GM12878 (cell line): ENCODE measurements at regions not wholly inside any gene's neighbourhood (a gene's known extent, or its start where the extent isn't known, plus 50 kb on each side); places are given as distances from the start of the nearest gene placed in this dataset.

Experiments
- ATAC-seq: fragments of 200-7000 bp; cut with Tn5 transposase; 3 replicates; pipeline ENCODE4 v1.9.1; 2020; ENCODE audit warnings: mild to moderate bottlenecking, moderate library complexity
- BruUV-seq: library from RNA; stranded (reverse); fragments of 400-500 nt; replicated peaks from 2 replicates; lab custom pipeline; 2021; lab: Mats Ljungman, UMichigan
- CTCF ChIA-PET: fragments of 300-600 bp; sonication (Branson Sonifier 250); formaldehyde crosslinking; extraction: SDS; loops from one replicate; lab custom pipeline; 2021; ENCODE audit warnings: inconsistent platforms; lab: Yijun Ruan, JAX
- POLR2A ChIA-PET: fragments of 350-600 bp; formaldehyde crosslinking; extraction: SDS; loops from one replicate; lab custom pipeline; 2021; ENCODE audit warnings: inconsistent platforms; lab: Charles Lee
- RAD21 ChIA-PET: fragments of 300-600 bp; sonication (Branson Sonifier 250); formaldehyde crosslinking; loops from one replicate; lab custom pipeline; 2023; ENCODE audit warnings: antibody characterized with exemption; ENCODE audit not compliant: unreplicated experiment; lab: Charles Lee
- SMC1A ChIA-PET: fragments of 300-600 bp; sonication (Branson Sonifier 250); formaldehyde crosslinking; loops from one replicate; lab custom pipeline; 2023; ENCODE audit not compliant: unreplicated experiment, uncharacterized antibody; lab: Charles Lee
- DNase-seq: peaks from one replicate; pipeline ENCODE4 v3.0.0-alpha.2; 2011; ENCODE audit warnings: low read depth, low spot score
- FAIRE-seq: peaks from 3 replicates; lab custom pipeline; 2011; peaks lifted over from hg19 to GRCh38; lab: Jason Lieb, UNC
- H2AFZ ChIP-seq: 2 replicates; pipeline ENCODE4 v1.6.0; 2011; ENCODE audit warnings: low read depth, low read length, control low read depth; ENCODE audit not compliant: control insufficient read depth
- H3K27ac ChIP-seq: 2 replicates; pipeline ENCODE4 v1.5.1; 2011; ENCODE audit warnings: control low read depth; ENCODE audit not compliant: control insufficient read depth, insufficient read depth
- H3K27me3 ChIP-seq, 2 experiments: replicated peaks in 1 of 2; 2 replicates each; pipeline versions ENCODE4 v1.6.0 to v1.6.1; 2011; ENCODE audit warnings: low read length in 1 of 2; ENCODE audit not compliant: control insufficient read depth in 2 of 2, insufficient read depth in 2 of 2
- H3K36me3 ChIP-seq, 2 experiments: 2 replicates each; pipeline ENCODE4 v1.5.1; 2011; ENCODE audit warnings: low read length in 1 of 2; ENCODE audit not compliant: control insufficient read depth in 2 of 2, insufficient read depth in 2 of 2
- H3K4me1 ChIP-seq: 2 replicates; pipeline ENCODE4 v1.6.1; 2011; ENCODE audit warnings: mild to moderate bottlenecking, low read length, moderate library complexity, mixed read lengths; ENCODE audit not compliant: control insufficient read depth, insufficient read depth
- H3K4me2 ChIP-seq: 2 replicates; pipeline ENCODE4 v1.6.0; 2011; ENCODE audit warnings: control low read depth; ENCODE audit not compliant: control insufficient read depth, insufficient read depth
- H3K4me3 ChIP-seq: fragments of 200-600 bp; sonication (generic); 2 replicates; pipeline ENCODE4 v1.5.1; 2016
- H3K79me2 ChIP-seq: 2 replicates; pipeline ENCODE4 v1.6.0; 2011; ENCODE audit warnings: low read length; ENCODE audit not compliant: control insufficient read depth, insufficient read depth
- H3K9ac ChIP-seq: 2 replicates; pipeline ENCODE4 v1.8.0; 2011; ENCODE audit warnings: low read length, control low read depth, mixed read lengths; ENCODE audit not compliant: control insufficient read depth, insufficient read depth
- H3K9me3 ChIP-seq: replicated peaks from 3 replicates; pipeline ENCODE4 v1.5.1; 2011; ENCODE audit warnings: mild to moderate bottlenecking, low read length; ENCODE audit not compliant: control insufficient read depth, insufficient read depth
- H4K20me1 ChIP-seq: 2 replicates; pipeline ENCODE4 v1.6.0; 2011; ENCODE audit not compliant: control insufficient read depth, insufficient read depth
- BMI1 ChIP-seq: fragments of 450-650 bp; IDR thresholded peaks from 2 replicates; pipeline ENCODE4 v1.6.1; 2016; ENCODE audit warnings: mild to moderate bottlenecking, moderate library complexity, borderline replicate concordance
- ETV6 ChIP-seq, 2 experiments: fragments of 450-650 bp in 1 of 2; IDR thresholded peaks in 1 of 2; conservative IDR thresholded peaks in 1 of 2; 2 replicates each; pipeline ENCODE4 v1.6.1; 2014; ENCODE audit warnings: antibody characterized with exemption in 1 of 2, borderline replicate concordance in 1 of 2, low read depth in 1 of 2, mild to moderate bottlenecking in 1 of 2, moderate library complexity in 1 of 2
- IRF4 ChIP-seq: IDR thresholded peaks from 2 replicates; pipeline ENCODE4 v1.6.1; 2011; ENCODE audit warnings: low read depth, low read length
- NR2C2 ChIP-seq: IDR thresholded peaks from 2 replicates; pipeline ENCODE4 v1.6.1; 2011; ENCODE audit warnings: borderline replicate concordance, low read depth; ENCODE audit not compliant: control insufficient read depth, insufficient read length
- PAX8 ChIP-seq: fragments of 450-650 bp; IDR thresholded peaks from 2 replicates; pipeline ENCODE4 v1.6.1; 2017; ENCODE audit warnings: mild to moderate bottlenecking, moderate library complexity
- SMAD5 ChIP-seq: IDR thresholded peaks from 2 replicates; pipeline ENCODE4 v1.6.1; 2016; ENCODE audit warnings: antibody characterized with exemption, low read depth
- ZNF217 ChIP-seq: fragments of 450-650 bp; IDR thresholded peaks from 2 replicates; pipeline ENCODE4 v1.6.1; 2017; ENCODE audit warnings: antibody characterized with exemption, mild to moderate bottlenecking
- ZNF622 ChIP-seq: fragments of 450-650 bp; IDR thresholded peaks from 2 replicates; pipeline ENCODE4 v1.6.1; 2017; ENCODE audit warnings: mild to moderate bottlenecking, inconsistent platforms
- WGBS: methylation state at CpG from one replicate; pipeline ENCODE4 v1.1.6; 2016; ENCODE audit warnings: low lambda C conversion rate; ENCODE audit not compliant: insufficient replicate concordance, insufficient coverage; ENCODE audit errors: missing lambda C conversion rate; 5-methylcytosine and 5-hydroxymethylcytosine counted together
- in situ Hi-C: fragments of 300-500 bp; cut with MboI; formaldehyde crosslinking; loops from 9 replicates; pipeline ENCODE4 v1.14.3; 2018; ENCODE audit warnings: mixed read lengths
- intact Hi-C: fragments of 100-400 bp; cut with micrococcal nuclease; formaldehyde crosslinking; loops from one replicate; pipeline ENCODE4 v1.14.2; 2022; ENCODE audit not compliant: unreplicated experiment
- TF ChIP-seq, protein P1 (sequence below): fragments of 450-650 bp; conservative IDR thresholded peaks from 2 replicates; pipeline ENCODE4 v1.6.1; 2017; ENCODE audit warnings: mild to moderate bottlenecking, moderate library complexity

DNA sequence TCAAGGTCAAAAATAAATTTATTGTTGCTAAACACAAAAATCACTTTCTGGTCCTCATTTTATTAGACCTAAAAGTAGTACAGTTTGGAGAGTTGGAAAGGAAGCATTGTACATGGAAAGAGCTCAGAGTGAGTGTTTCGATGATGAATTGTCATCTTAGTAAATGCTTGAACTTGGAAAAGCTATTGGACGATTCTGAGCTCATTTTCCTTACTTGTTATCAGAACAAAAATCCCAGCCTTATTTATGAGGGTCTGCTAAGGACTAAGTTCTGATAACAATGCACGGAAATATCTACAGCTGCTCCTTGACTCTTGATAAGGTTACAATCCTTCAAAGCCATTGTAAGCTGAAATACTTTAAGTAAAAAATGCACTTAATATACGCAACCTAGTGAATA lies 710.0 kb upstream of the PTBP2 start:
- Histone ChIP-seq H3K4me1 (no peaks in the 10 kb centered on the region), H3K4me3 (no peak overlapping the region), H4K20me1 (no peaks in the 10 kb centered on the region), H2AFZ (no peak overlapping the region), H3K36me3 (no peaks in the 10 kb centered on the region), H3K4me2 (no peak overlapping the region), H3K27ac (no peak overlapping the region), H3K9ac (no peak overlapping the region), H3K27me3 (no peaks in the 10 kb centered on the region), H3K79me2 (no peaks in the 10 kb centered on the region), H3K9me3 (no peaks in the 10 kb centered on the region)
- ChIA-PET RAD21 (no interaction called here), POLR2A (no interaction called here), CTCF (no interaction called here), SMC1A (no interaction called here)
- no TSS peak for BruUV-seq
- no peak for FAIRE-seq
- 16% methylated on average over 4 of the region's 4 CpGs for WGBS
- ATAC-seq = no peak
- in situ Hi-C loops = no loop called here
- no peak for DNase-seq
- intact Hi-C loops = no loop called here
- no peak for TF ChIP-seq ZNF217
- no peak for TF ChIP-seq ETV6 (conservative IDR thresholded peaks at IDR 0.05 in 1 of 2, IDR thresholded peaks at IDR 0.05 in 1 of 2; ENCODE audit: borderline replicate concordance in 1 of 2, low read depth in 1 of 2)
- TF ChIP-seq, protein P1, sequence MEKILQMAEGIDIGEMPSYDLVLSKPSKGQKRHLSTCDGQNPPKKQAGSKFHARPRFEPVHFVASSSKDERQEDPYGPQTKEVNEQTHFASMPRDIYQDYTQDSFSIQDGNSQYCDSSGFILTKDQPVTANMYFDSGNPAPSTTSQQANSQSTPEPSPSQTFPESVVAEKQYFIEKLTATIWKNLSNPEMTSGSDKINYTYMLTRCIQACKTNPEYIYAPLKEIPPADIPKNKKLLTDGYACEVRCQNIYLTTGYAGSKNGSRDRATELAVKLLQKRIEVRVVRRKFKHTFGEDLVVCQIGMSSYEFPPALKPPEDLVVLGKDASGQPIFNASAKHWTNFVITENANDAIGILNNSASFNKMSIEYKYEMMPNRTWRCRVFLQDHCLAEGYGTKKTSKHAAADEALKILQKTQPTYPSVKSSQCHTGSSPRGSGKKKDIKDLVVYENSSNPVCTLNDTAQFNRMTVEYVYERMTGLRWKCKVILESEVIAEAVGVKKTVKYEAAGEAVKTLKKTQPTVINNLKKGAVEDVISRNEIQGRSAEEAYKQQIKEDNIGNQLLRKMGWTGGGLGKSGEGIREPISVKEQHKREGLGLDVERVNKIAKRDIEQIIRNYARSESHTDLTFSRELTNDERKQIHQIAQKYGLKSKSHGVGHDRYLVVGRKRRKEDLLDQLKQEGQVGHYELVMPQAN = no peak
- TF ChIP-seq SMAD5 = no peak
- no peak for TF ChIP-seq NR2C2
- TF ChIP-seq IRF4 = no peak
- no peak for TF ChIP-seq BMI1
- no peak for TF ChIP-seq PAX8
- no peak for TF ChIP-seq ZNF622
